Mesenchymal stem cell (in vitro differentiated cells and primary cell): ENCODE measurements at regions not wholly inside any gene's neighbourhood (a gene's known extent, or its start where the extent isn't known, plus 50 kb on each side); places are given as distances from the start of the nearest gene placed in this dataset.

ENCODE experiments used
- DNase-seq: peaks from one replicate; pipeline ENCODE4 v3.0.0-alpha.2; 2013
- H2AFZ ChIP-seq: one replicate; pipeline ENCODE4 v1.6.1; 2013; ENCODE audit warnings: low read depth, mild to moderate bottlenecking, control low read depth, inconsistent platforms, low read length, moderate library complexity
- H2AK5ac ChIP-seq: 2 replicates; pipeline ENCODE4 v1.6.1; 2013; ENCODE audit warnings: low read length, moderate library complexity, mild to moderate bottlenecking, inconsistent platforms; ENCODE audit not compliant: severe bottlenecking
- H2BK120ac ChIP-seq: one replicate; pipeline ENCODE4 v1.6.1; 2013; ENCODE audit warnings: low read depth, mild to moderate bottlenecking, inconsistent platforms, low read length, moderate library complexity
- H2BK12ac ChIP-seq, 2 experiments: one replicate each; pipeline ENCODE4 v1.6.1; 2013; ENCODE audit warnings: inconsistent platforms in 2 of 2, low read length in 2 of 2, mild to moderate bottlenecking in 2 of 2, moderate library complexity in 2 of 2, control low read depth in 1 of 2
- H2BK15ac ChIP-seq: one replicate; pipeline ENCODE4 v1.6.1; 2013; ENCODE audit warnings: mild to moderate bottlenecking, low read depth, inconsistent platforms; ENCODE audit not compliant: poor library complexity, severe bottlenecking
- H2BK5ac ChIP-seq: 2 replicates; pipeline ENCODE4 v1.6.1; 2013; ENCODE audit warnings: low read depth, mild to moderate bottlenecking, low read length, control low read depth, inconsistent platforms; ENCODE audit not compliant: poor library complexity, severe bottlenecking
- H3K14ac ChIP-seq, 2 experiments: one replicate each; pipeline ENCODE4 v1.6.1; 2013; ENCODE audit warnings: inconsistent platforms in 2 of 2, low read length in 2 of 2, control low read depth in 1 of 2, mild to moderate bottlenecking in 1 of 2, moderate library complexity in 1 of 2
- H3K18ac ChIP-seq, 2 experiments: one replicate each; pipeline ENCODE4 v1.6.1; 2013; ENCODE audit warnings: inconsistent platforms in 2 of 2, low read length in 2 of 2, control low read depth in 1 of 2, low read depth in 1 of 2, mild to moderate bottlenecking in 1 of 2
- H3K23ac ChIP-seq, 2 experiments: one replicate each; pipeline ENCODE4 v1.6.1; 2013; ENCODE audit warnings: inconsistent platforms in 2 of 2, low read length in 2 of 2, mild to moderate bottlenecking in 2 of 2, moderate library complexity in 2 of 2, control low read depth in 1 of 2
- H3K27ac ChIP-seq: 2 replicates; pipeline ENCODE4 v1.5.1; 2013; ENCODE audit warnings: mild to moderate bottlenecking, moderate library complexity, low read length, control low read depth, inconsistent platforms; ENCODE audit not compliant: poor library complexity, severe bottlenecking
- H3K27me3 ChIP-seq, 2 experiments: 2 replicates each; pipeline versions ENCODE4 v1.6.1 to v1.7.0; 2013; ENCODE audit warnings: low read length in 2 of 2, mild to moderate bottlenecking in 2 of 2, moderate library complexity in 2 of 2, control low read depth in 1 of 2, inconsistent platforms in 1 of 2; ENCODE audit not compliant: control insufficient read depth in 1 of 2, insufficient read depth in 1 of 2
- H3K36me3 ChIP-seq, 2 experiments: 2 replicates each; pipeline versions ENCODE4 v1.6.1 to v1.7.0; 2013; ENCODE audit warnings: low read length in 2 of 2, control low read depth in 1 of 2, inconsistent platforms in 1 of 2, low read depth in 1 of 2, mild to moderate bottlenecking in 1 of 2; ENCODE audit not compliant: insufficient read depth in 2 of 2, control insufficient read depth in 1 of 2
- H3K4ac ChIP-seq, 2 experiments: one replicate each; pipeline ENCODE4 v1.6.1; 2013; ENCODE audit warnings: inconsistent platforms in 2 of 2, low read length in 2 of 2, mild to moderate bottlenecking in 2 of 2, moderate library complexity in 2 of 2, control low read depth in 1 of 2, low read depth in 1 of 2
- H3K4me1 ChIP-seq: 2 replicates; pipeline ENCODE4 v1.6.1; 2013; ENCODE audit warnings: low read depth, low read length, control low read depth; ENCODE audit not compliant: control insufficient read depth, insufficient read depth
- H3K4me2 ChIP-seq: 2 replicates; pipeline ENCODE4 v1.6.1; 2013; ENCODE audit warnings: low read length, mild to moderate bottlenecking, inconsistent platforms; ENCODE audit not compliant: poor library complexity, severe bottlenecking
- H3K4me3 ChIP-seq, 2 experiments: 2 replicates each; pipeline versions ENCODE4 v1.5.1 to v1.7.0; 2013; ENCODE audit warnings: low read length in 2 of 2, mild to moderate bottlenecking in 2 of 2, control low read depth in 1 of 2, low read depth in 1 of 2; ENCODE audit not compliant: insufficient read depth in 1 of 2
- H3K79me1 ChIP-seq: replicated peaks from 2 replicates; pipeline ENCODE4 v1.6.1; 2013; ENCODE audit warnings: mild to moderate bottlenecking, control low read depth, low read length, inconsistent platforms; ENCODE audit not compliant: poor library complexity, severe bottlenecking
- H3K9ac ChIP-seq: 2 replicates; pipeline ENCODE4 v1.7.0; 2013; ENCODE audit warnings: mild to moderate bottlenecking, low read length, moderate library complexity
- H3K9me3 ChIP-seq: 2 replicates; pipeline ENCODE4 v1.7.0; 2013; ENCODE audit warnings: mild to moderate bottlenecking, low read length; ENCODE audit not compliant: control insufficient read depth
- H4K8ac ChIP-seq: one replicate; pipeline ENCODE4 v1.6.1; 2013; ENCODE audit warnings: inconsistent platforms, mild to moderate bottlenecking, low read length, moderate library complexity
- H4K91ac ChIP-seq: one replicate; pipeline ENCODE4 v1.6.1; 2013; ENCODE audit warnings: mild to moderate bottlenecking, low read length, inconsistent platforms
- WGBS: methylation state at CpG from one replicate; pipeline ENCODE4 v1.1.7; 2013; ENCODE audit warnings: mixed read lengths; 5-methylcytosine and 5-hydroxymethylcytosine counted together

- no peak overlapping the region for H4K8ac ChIP-seq
- no peaks in the 10 kb centered on the region for H3K27me3 ChIP-seq
- no peak overlapping the region for H3K4me3 ChIP-seq
- H2BK12ac ChIP-seq, result no peak overlapping the region
- no peak overlapping the region for H4K91ac ChIP-seq
- no peak overlapping the region for H3K18ac ChIP-seq
- no peak overlapping the region for H3K23ac ChIP-seq
- no peak overlapping the region for H2AFZ ChIP-seq
- no peak overlapping the region for H3K4ac ChIP-seq
- no peak for DNase-seq
- H3K14ac ChIP-seq, result no peak overlapping the region
- H3K36me3 ChIP-seq, result no peaks in the 10 kb centered on the region
- no peak overlapping the region for H3K9ac ChIP-seq
- H3K4me2 ChIP-seq, result no peak overlapping the region
- no peak overlapping the region for H2BK5ac ChIP-seq
- H3K9me3 ChIP-seq, result no peaks in the 10 kb centered on the region
- no peak overlapping the region for H2BK15ac ChIP-seq
- H3K27ac ChIP-seq, result no peak overlapping the region
- no peaks in the 10 kb centered on the region for H3K79me1 ChIP-seq
- no peaks in the 10 kb centered on the region for H3K4me1 ChIP-seq
- no peak overlapping the region for H2BK120ac ChIP-seq
- no peak overlapping the region for H2AK5ac ChIP-seq
Measured at GRCh38 chr4:163773940-163774339, 279.4 kb downstream of the TMA16 start.

- 71% methylated on average over 1 of the region's 1 CpG for WGBS
- Histone ChIP-seq H3K4me2 (no peak overlapping the region), H2AFZ (no peak overlapping the region), H3K14ac (no peak overlapping the region), H3K18ac (no peak overlapping the region), H2BK15ac (no peak overlapping the region), H3K4me1 (no peaks in the 10 kb centered on the region), H3K27ac (no peak overlapping the region), H3K4me3 (no peak overlapping the region), H2AK5ac (no peak overlapping the region), H4K91ac (no peak overlapping the region), H3K27me3 (no peaks in the 10 kb centered on the region), H2BK5ac (no peak overlapping the region), H4K8ac (no peak overlapping the region), H3K4ac (no peak overlapping the region), H3K36me3 (no peaks in the 10 kb centered on the region), H2BK120ac (no peak overlapping the region), H3K79me1 (no peaks in the 10 kb centered on the region), H3K23ac (no peak overlapping the region), H3K9me3 (no peaks in the 10 kb centered on the region), H3K9ac (no peak overlapping the region), H2BK12ac (no peak overlapping the region)
- DNase-seq, result no peak
Measured at GRCh38 chr4:163776957-163777356, 282.5 kb downstream of the TMA16 start.

DNA sequence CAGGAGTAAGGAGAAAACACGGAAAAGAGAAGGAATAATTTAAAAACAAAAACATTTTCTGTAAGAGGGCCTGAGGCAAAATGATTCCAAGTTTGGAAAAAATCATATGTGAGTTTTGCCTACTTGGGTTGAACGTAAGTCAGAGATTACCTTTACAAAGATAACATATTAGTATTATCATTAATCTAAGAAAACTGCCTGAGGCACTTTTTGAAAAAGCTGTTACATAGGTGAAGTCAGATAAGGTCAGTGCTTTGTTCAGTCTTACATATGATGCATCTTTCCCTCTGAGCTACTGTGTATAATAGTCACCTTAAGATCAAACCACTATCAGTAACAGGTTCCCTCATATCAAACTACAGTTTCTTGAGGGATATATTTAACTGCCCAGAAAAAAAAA, 287.2 kb downstream of the TMA16 start:
- 86% methylated on average over 1 of the region's 2 CpGs for WGBS
- Histone ChIP-seq H4K91ac (no peak overlapping the region), H3K79me1 (no peaks in the 10 kb centered on the region)

GRCh38 chr4:163790231-163790630, 295.7 kb downstream of the TMA16 start:
- Histone ChIP-seq H2BK15ac (no peak overlapping the region), H3K27ac (no peak overlapping the region), H3K4ac (no peak overlapping the region), H3K36me3 (no peaks in the 10 kb centered on the region), H3K4me3 (no peak overlapping the region), H4K8ac (no peak overlapping the region), H3K27me3 (no peaks in the 10 kb centered on the region), H3K9me3 (no peaks in the 10 kb centered on the region), H2BK12ac (no peak overlapping the region), H3K9ac (no peak overlapping the region), H4K91ac (no peak overlapping the region), H3K4me1 (no peaks in the 10 kb centered on the region), H3K79me1 (no peaks in the 10 kb centered on the region), H2AK5ac (no peak overlapping the region), H3K4me2 (no peak overlapping the region), H2BK5ac (no peak overlapping the region), H2BK120ac (no peak overlapping the region), H3K18ac (no peak overlapping the region), H2AFZ (no peak overlapping the region), H3K23ac (no peak overlapping the region), H3K14ac (no peak overlapping the region)
- DNase-seq, result no peak
- WGBS, result 75% methylated on average over 2 of the region's 3 CpGs

More for the DNA sequence above, 287.2 kb downstream of the TMA16 start:
- Histone ChIP-seq H3K9ac (no peak overlapping the region), H2AFZ (no peak overlapping the region), H3K18ac (no peak overlapping the region), H2BK120ac (no peak overlapping the region), H3K14ac (no peak overlapping the region), H3K23ac (no peak overlapping the region), H3K4ac (no peak overlapping the region), H2BK15ac (no peak overlapping the region), H3K27ac (no peak overlapping the region), H3K4me3 (no peak overlapping the region), H2BK12ac (no peak overlapping the region), H3K4me1 (no peaks in the 10 kb centered on the region), H3K9me3 (peaks cover 11% of the 10 kb centered on the region), H3K4me2 (no peak overlapping the region), H2BK5ac (no peak overlapping the region), H3K27me3 (no peaks in the 10 kb centered on the region), H2AK5ac (no peak overlapping the region), H4K8ac (no peak overlapping the region), H3K36me3 (no peaks in the 10 kb centered on the region)
- no peak for DNase-seq
